ENCODE measurements at regions not wholly inside any gene's neighbourhood (a gene's known extent, or its start where the extent isn't known, plus 50 kb on each side); places are given as distances from the start of the nearest gene placed in this dataset.

GRCh38 chr18:11304928-11305327 is 155.6 kb upstream of the PIEZO2 start:
- H3K4me3 ChIP-seq (ENCODE audit: low read depth in 1 of 2, low read length in 1 of 2) = no peak overlapping the region
- H3K27me3 ChIP-seq = no peaks in the 10 kb centered on the region
- TF ChIP-seq, protein P1, sequence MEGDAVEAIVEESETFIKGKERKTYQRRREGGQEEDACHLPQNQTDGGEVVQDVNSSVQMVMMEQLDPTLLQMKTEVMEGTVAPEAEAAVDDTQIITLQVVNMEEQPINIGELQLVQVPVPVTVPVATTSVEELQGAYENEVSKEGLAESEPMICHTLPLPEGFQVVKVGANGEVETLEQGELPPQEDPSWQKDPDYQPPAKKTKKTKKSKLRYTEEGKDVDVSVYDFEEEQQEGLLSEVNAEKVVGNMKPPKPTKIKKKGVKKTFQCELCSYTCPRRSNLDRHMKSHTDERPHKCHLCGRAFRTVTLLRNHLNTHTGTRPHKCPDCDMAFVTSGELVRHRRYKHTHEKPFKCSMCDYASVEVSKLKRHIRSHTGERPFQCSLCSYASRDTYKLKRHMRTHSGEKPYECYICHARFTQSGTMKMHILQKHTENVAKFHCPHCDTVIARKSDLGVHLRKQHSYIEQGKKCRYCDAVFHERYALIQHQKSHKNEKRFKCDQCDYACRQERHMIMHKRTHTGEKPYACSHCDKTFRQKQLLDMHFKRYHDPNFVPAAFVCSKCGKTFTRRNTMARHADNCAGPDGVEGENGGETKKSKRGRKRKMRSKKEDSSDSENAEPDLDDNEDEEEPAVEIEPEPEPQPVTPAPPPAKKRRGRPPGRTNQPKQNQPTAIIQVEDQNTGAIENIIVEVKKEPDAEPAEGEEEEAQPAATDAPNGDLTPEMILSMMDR (IDR thresholded peaks at IDR 0.05) = no peak
- H3K9me3 ChIP-seq = no peaks in the 10 kb centered on the region
- no peaks in the 10 kb centered on the region for H3K4me1 ChIP-seq (ENCODE audit: control insufficient read depth in 1 of 2, insufficient read depth in 1 of 2, low read depth in 1 of 2, low read length in 1 of 2)
- no peaks in the 10 kb centered on the region for H3K36me3 ChIP-seq
- no peak overlapping the region for H3K27ac ChIP-seq

- no peak overlapping the region for H3K27ac ChIP-seq
- no peak overlapping the region for H3K4me3 ChIP-seq (ENCODE audit: low read depth in 1 of 2, low read length in 1 of 2)
- no peaks in the 10 kb centered on the region for H3K27me3 ChIP-seq
- no peaks in the 10 kb centered on the region for H3K36me3 ChIP-seq
- H3K4me1 ChIP-seq (ENCODE audit: control insufficient read depth in 1 of 2, insufficient read depth in 1 of 2, low read depth in 1 of 2, low read length in 1 of 2) = no peaks in the 10 kb centered on the region
- TF ChIP-seq, protein P1 (IDR thresholded peaks at IDR 0.05) = no peak
- H3K9me3 ChIP-seq = no peaks in the 10 kb centered on the region
Observed at GRCh38 chr18:11296946-11297345, 147.6 kb upstream of the PIEZO2 start.

DNA sequence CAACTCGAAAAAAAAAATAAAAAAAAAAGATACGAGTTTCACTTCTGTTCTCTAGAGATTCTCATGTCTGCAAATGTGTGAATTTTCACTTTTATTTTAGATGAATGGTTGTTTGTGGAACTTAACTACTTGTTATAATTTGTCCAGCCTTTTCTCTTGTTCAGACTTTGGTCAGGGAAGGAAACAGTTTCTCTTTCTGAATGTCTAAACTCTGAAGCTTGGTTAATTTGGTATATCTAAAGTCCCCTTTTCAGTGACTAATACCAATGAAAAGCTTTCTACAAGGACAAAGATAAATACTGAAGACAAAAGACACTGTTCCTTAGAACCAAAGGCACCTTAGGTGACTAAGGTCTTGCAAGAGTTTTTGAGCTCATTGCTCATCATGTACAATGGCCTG is 144.4 kb upstream of the PIEZO2 start:
- H3K4me3 ChIP-seq (ENCODE audit: low read depth in 1 of 2, low read length in 1 of 2) = no peak overlapping the region
- H3K27ac ChIP-seq = no peak overlapping the region
- TF ChIP-seq, protein P1 (IDR thresholded peaks at IDR 0.05) = no peak
- no peaks in the 10 kb centered on the region for H3K9me3 ChIP-seq
- no peaks in the 10 kb centered on the region for H3K4me1 ChIP-seq (ENCODE audit: control insufficient read depth in 1 of 2, insufficient read depth in 1 of 2, low read depth in 1 of 2, low read length in 1 of 2)
- no peaks in the 10 kb centered on the region for H3K27me3 ChIP-seq
- H3K36me3 ChIP-seq = no peaks in the 10 kb centered on the region

- H3K36me3 ChIP-seq = no peaks in the 10 kb centered on the region
- no peak overlapping the region for H3K27ac ChIP-seq
- no peaks in the 10 kb centered on the region for H3K27me3 ChIP-seq
- no peak overlapping the region for H3K4me3 ChIP-seq (ENCODE audit: low read depth in 1 of 2, low read length in 1 of 2)
- H3K9me3 ChIP-seq = no peaks in the 10 kb centered on the region
- TF ChIP-seq, protein P1 (IDR thresholded peaks at IDR 0.05) = no peak
- no peaks in the 10 kb centered on the region for H3K4me1 ChIP-seq (ENCODE audit: control insufficient read depth in 1 of 2, insufficient read depth in 1 of 2, low read depth in 1 of 2, low read length in 1 of 2)
Observed at GRCh38 chr18:11290786-11291185, 141.4 kb upstream of the PIEZO2 start.

GRCh38 chr18:11289248-11289647 is 139.9 kb upstream of the PIEZO2 start:
- Histone ChIP-seq H3K27me3 (no peaks in the 10 kb centered on the region), H3K9me3 (no peaks in the 10 kb centered on the region), H3K4me3 (ENCODE audit: low read depth in 1 of 2, low read length in 1 of 2) (no peak overlapping the region), H3K27ac (no peak overlapping the region), H3K4me1 (ENCODE audit: control insufficient read depth in 1 of 2, insufficient read depth in 1 of 2, low read depth in 1 of 2, low read length in 1 of 2) (no peaks in the 10 kb centered on the region), H3K36me3 (no peaks in the 10 kb centered on the region)
- TF ChIP-seq, protein P1 (IDR thresholded peaks at IDR 0.05) = no peak

GRCh38 chr18:11288401-11288800 is 139.0 kb upstream of the PIEZO2 start:
- Histone ChIP-seq H3K9me3 (no peaks in the 10 kb centered on the region), H3K27me3 (no peaks in the 10 kb centered on the region), H3K4me3 (ENCODE audit: low read depth in 1 of 2, low read length in 1 of 2) (no peak overlapping the region), H3K36me3 (no peaks in the 10 kb centered on the region), H3K27ac (no peak overlapping the region), H3K4me1 (ENCODE audit: control insufficient read depth in 1 of 2, insufficient read depth in 1 of 2, low read depth in 1 of 2, low read length in 1 of 2) (no peaks in the 10 kb centered on the region)
- TF ChIP-seq, protein P1 (IDR thresholded peaks at IDR 0.05) = no peak

Measured in neutrophil (primary cell).